UCSD-AML1 (cell line): ENCODE measurements at regions not wholly inside any gene's neighbourhood (a gene's known extent, or its start where the extent isn't known, plus 50 kb on each side); places are given as distances from the start of the nearest gene placed in this dataset.
"Not testable (repeated sequence)": the region's sequence is repeated elsewhere in the genome, so short reads cannot be mapped to it uniquely, and the experiment has no call there.

Experiments
- DNase-seq: peaks from one replicate; lab custom pipeline; 2025; ENCODE audit not compliant: unreplicated experiment; lab: John Stamatoyannopoulos, UW

GRCh38 chr1:229159668-229160544, 111.0 kb upstream of the RAB4A start:
- no peak for DNase-seq

GRCh38 chr1:229161740-229162139, 109.2 kb upstream of the RAB4A start:
- no peak for DNase-seq

GRCh38 chr1:229162825-229163515, 107.9 kb upstream of the RAB4A start:
- no peak for DNase-seq

GRCh38 chr1:229164348-229164747, 106.6 kb upstream of the RAB4A start:
- no peak for DNase-seq

GRCh38 chr1:229164836-229165735, 105.8 kb upstream of the RAB4A start:
- no peak for DNase-seq

DNA sequence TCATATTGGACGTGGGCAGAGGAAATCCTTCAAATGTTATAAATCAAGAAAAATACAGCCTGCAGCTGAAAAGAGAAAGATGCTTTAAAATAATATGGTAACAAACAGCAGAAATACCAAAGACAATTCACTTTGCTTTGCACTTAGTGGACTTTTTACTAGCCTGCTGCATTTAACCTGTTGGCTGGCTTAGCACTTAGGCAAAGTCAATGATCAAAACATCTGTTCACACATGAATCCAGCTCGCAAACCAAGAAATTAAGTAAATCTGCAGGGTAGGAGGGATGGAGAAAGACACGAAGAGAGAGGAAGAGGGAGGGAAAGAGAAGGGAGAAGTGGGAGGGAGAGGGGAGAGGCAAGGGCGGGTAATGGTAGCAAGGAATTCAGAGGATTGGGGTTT, 103.6 kb upstream of the RAB4A start:
- no peak for DNase-seq

DNA sequence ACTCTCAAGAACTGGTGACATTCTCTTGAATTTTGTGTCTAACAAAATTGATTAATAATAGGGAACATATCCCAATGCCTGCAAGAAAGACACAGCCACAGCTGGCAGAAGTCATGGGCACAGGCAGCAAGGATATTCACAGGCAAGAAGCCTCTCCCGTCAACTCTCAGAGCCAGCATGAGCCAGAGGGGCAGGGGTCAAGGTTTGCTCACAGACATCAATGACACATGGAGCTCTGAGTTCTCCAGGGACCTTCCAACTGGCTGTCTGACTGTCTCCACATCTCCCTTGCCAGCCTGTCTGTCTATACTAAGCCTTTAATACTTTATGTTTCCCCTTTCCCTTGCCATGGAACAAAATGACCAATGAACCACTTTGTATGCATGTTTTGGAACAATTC, 101.5 kb upstream of the RAB4A start:
- DNase-seq: no peak

GRCh38 chr1:229170274-229170673, 100.6 kb upstream of the RAB4A start:
- no peak for DNase-seq

DNA sequence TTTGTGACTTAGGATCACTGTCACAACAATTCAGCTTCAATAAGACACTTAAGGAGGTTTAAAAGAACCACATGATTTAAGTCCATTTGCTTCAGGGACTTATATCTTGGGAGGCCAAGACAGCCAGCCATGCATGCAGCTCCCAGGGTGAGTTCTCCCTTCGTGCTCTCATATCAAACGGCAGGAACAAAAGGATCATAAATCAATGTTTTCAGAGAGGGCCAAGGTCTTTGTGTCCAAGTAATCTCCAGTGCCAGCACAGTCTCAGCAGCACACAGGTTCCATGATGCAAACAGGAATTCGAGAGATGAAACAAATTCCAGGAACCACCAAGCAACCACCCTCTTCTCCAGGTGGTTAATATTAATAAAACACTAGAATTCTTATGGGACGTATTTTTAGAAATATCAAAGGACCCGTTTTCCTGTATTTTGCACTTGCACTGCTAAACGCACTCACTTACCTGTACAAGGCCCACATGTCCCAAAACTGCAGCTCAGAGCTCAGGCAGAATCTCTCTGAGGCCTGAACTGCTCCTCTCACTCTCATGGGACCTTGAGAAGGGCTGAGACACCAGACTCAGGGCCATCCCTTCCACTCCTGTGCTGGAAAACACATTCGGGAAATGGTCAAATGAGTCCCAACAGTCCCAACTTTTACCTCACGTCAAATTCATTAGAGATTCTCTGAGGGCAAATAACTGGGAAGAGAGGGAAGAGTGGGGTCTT, 100.0 kb upstream of the RAB4A start:
- no peak for DNase-seq

DNA sequence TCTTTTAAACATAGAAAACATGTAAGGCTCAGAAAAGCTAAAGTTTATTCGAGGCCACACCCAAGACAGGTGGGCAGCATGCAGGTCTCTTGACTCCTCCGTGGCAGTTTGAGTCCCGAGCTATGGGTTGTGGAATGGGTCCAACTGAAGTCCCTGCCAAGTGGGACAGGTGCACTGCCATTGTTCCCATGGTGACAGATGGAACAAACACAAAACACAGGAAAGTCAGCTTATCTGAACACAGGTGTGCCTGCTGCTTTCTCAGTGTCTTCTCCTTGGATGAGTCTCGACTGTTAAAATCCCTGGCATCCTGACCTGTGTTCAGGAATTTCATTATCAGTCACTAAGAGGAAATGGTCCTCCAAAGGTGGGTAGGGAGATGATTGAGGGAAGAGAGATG, 99.0 kb upstream of the RAB4A start:
- no peak for DNase-seq

DNA sequence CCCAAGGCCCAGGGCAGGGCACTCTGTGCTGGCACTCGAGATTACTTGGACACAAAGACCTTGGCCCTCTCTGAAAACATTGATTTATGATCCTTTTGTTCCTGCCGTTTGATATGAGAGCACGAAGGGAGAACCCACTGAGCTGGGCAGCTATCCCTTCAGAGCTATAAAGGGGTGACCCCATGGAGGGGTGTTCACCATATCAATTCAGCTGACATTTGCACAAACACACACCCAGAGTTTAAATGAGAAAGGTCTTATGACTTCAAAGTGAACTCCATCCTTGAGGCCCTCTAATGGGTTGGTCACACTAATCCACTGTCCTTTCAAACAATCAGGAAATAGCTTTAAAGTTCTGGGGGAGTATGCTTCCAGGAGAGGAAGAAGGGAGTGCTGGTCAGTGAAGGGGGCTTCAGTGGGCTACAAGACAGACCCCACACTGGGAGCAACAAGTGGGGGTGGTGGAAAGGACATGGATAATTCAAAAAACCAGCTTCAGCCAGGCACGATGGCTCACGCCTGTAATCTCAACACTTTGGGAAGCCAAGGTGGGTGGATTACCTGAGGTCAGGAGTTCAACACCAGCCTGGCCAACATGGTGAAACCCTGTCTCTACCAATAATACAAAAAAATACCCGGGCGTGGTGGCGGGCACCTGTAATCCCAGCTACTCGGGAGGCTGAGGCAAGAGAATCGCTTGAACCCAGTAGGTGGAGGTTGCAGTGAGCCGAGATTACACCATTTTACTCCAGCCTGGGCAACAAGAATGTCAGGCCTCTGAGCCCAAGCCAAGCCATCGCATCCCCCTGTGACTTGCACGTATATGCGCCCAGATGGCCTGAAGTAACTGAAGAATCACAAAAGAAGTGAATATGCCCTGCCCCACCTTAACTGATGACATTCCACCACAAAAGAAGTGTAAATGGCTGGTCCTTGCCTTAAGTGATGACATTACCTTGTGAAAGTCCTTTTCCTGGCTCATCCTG, 97.1 kb upstream of the RAB4A start:
- DNase-seq: not testable (repeated sequence)

DNA sequence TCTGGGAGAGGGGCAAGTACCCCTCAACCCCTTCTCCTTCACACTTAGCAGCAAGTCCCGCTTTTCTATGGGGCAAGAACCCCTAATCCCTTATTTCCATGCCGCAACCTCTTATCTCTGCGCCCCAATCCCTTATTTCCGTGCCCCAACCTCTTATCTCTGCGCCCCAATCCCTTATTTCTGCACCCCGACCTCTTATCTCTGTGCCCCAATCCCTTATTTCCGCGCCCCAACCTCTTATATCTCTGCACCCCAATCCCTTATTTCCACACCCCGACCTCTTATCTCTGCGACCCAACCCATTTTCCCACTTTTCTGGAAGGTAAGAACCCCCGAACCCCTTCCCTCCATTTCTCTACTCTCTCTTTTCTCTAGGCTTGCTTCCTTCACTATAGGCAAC, 95.6 kb upstream of the RAB4A start:
- DNase-seq: not testable (repeated sequence)

- DNase-seq: not testable (repeated sequence)
Observed at GRCh38 chr1:229176457-229176856, 94.5 kb upstream of the RAB4A start.

DNA sequence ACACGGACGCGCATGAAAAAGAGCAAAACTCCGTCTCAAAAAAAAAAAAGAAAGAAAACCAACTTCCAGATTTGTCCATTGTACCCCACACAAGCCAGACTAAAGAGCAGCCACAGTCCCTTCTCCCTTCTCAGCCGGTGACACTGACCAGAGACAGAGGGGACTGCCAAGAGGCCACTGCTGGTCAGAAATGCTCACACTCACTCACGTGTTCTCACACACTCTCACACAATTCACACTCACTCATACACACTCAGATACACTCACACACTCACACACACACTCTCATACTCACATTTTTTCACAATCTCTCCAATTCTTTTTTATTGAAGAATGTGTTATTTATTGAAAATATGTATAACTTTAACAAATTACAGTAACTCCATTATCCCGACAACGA, 90.8 kb upstream of the RAB4A start:
- DNase-seq: no peak

DNA sequence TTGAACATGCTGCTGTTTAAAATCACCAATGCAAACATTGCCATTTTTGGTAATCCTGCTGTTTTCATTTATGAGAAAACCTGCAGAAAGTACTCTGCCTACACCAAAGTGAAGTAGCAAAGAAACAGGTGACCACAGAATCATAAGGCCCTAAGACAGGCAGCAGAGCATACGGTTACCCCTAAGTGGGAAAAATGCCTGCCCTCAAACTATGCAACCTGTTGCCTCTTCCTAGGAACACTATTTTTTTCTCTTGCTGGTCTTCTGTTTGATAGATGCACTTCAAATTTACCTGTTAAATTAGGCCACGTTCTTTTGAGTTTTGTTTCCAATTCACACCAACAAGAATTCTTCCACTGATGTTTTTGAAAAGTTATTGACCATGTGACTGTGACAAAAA, 89.5 kb upstream of the RAB4A start:
- DNase-seq: no peak

GRCh38 chr1:229183588-229183987, 87.3 kb upstream of the RAB4A start:
- DNase-seq: no peak

- no peak for DNase-seq
Observed at GRCh38 chr1:229184066-229184465, 86.8 kb upstream of the RAB4A start.

- DNase-seq: no peak
Observed at GRCh38 chr1:229185963-229186362, 84.9 kb upstream of the RAB4A start.

GRCh38 chr1:229186373-229187056, 84.4 kb upstream of the RAB4A start:
- DNase-seq: no peak
